T-helper 2 cell treated with Interferon-gamma antibody and Interleukin-4, amounts not matched to agents 5 μg/mL and 100 μg/mL, for 36 hours (primary cell): ENCODE measurements at regions not wholly inside any gene's neighbourhood (a gene's known extent, or its start where the extent isn't known, plus 50 kb on each side); places are given as distances from the start of the nearest gene placed in this dataset.

Source experiments
- DNase-seq: peaks from one replicate; pipeline ENCODE4 v3.0.0; 2021; ENCODE audit warnings: low spot score
- H3K27ac Mint-ChIP-seq: one replicate; pipeline ENCODE4 v1.8.0; 2021; ENCODE audit warnings: mild to moderate bottlenecking, mixed read lengths
- H3K27me3 Mint-ChIP-seq: one replicate; pipeline ENCODE4 v1.8.0; 2021; ENCODE audit warnings: low read depth, mixed read lengths
- H3K36me3 Mint-ChIP-seq: one replicate; pipeline ENCODE4 v1.8.0; 2021; ENCODE audit warnings: low read depth, mixed read lengths
- H3K4me1 Mint-ChIP-seq: one replicate; pipeline ENCODE4 v1.8.0; 2021; ENCODE audit warnings: low read depth, mixed read lengths
- H3K4me3 Mint-ChIP-seq: one replicate; pipeline ENCODE4 v1.8.0; 2022; ENCODE audit warnings: mild to moderate bottlenecking, moderate library complexity, mixed read lengths
- H3K9me3 Mint-ChIP-seq: one replicate; pipeline ENCODE4 v1.8.0; 2021; ENCODE audit warnings: mixed read lengths

DNA sequence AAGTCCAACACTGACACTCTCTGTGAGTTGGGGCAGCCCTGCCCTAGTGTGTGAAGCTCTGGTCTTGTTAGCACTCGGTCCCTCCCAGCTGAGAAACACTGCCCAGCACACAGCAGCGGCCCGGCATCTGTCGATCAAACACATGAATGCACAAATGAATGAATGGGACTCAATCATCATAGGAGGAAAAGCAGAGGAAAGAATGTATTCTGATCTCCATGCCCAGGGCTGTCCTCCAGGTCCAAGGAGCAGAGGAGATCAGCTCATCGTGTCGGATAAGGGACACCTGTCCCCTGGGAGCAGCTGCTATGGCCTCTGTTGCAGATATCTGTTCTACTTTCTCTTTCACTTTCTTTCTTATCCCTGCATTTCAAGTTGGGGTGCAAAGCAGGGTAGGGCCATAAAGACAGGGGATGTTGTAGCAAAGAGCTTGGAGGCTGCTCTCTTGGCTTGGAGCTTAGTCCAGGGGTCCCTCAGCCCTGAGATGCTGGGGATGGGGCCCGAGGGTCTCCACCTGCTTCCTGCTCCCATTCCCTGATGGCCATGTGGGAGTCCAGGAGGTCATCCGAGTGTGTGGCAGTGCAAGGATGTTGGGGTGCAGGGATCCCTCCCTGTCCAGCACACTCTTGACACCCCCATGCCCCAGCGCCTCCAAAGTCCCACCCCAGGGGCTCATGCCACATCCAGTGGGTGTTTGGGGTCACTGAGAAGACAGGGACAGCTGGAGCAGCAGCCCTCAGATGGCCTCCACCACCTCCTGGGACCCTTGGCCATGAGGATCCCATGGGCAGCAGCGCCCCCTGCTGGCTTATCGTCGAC lies 88.2 kb downstream of the IRF8 start:
- no peak overlapping the region for H3K27ac Mint-ChIP-seq
- no peak overlapping the region for H3K4me3 Mint-ChIP-seq
- no peaks in the 10 kb centered on the region for H3K9me3 Mint-ChIP-seq
- H3K27me3 Mint-ChIP-seq = no peaks in the 10 kb centered on the region
- H3K36me3 Mint-ChIP-seq = no peaks in the 10 kb centered on the region
- no peak for DNase-seq
- H3K4me1 Mint-ChIP-seq = peaks cover 18% of the 10 kb centered on the region

DNA sequence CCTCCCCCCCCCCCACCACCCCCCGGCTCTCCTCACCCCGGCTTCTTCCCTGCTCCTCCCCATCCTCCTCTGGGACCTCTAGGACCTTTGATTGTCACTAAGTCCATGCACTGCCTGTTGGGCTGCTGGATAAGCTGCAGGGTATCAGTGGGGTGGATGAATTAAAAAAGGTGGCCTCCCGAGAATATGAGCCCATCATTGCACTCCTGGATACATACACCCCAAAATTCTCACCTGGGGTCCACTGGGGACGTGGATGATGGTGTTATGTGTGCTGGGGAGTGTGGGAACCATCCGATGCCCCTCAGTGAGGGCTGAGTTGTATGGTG lies 88.8 kb downstream of the IRF8 start:
- Mint-ChIP-seq H3K4me3 (no peak overlapping the region), H3K4me1 (peaks cover 18% of the 10 kb centered on the region)

DNA sequence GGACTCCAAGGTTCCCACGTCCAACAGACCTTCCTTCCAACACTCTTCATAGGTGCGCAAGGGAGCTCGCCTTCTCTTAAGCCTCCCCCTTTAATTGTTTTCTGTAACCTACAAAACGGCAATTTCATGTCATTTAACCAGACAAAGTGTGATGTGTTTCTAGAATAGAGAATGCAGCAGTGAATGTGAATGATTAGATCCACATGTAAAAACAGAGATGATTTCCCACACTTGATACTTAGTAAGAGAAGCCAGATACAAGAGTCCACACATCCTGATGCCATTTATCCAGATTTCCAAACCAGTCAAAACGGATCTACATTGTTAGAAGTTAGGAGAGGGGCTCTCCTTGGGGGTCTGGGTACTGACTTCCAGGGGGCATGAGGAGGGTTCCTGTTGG lies 89.3 kb downstream of the IRF8 start:
- Mint-ChIP-seq H3K27me3 (no peaks in the 10 kb centered on the region), H3K9me3 (no peaks in the 10 kb centered on the region), H3K36me3 (no peaks in the 10 kb centered on the region), H3K4me1 (peaks cover 18% of the 10 kb centered on the region), H3K4me3 (no peak overlapping the region), H3K27ac (no peak overlapping the region)
- DNase-seq = no peak

More for the DNA sequence above, 88.8 kb downstream of the IRF8 start:
- Mint-ChIP-seq H3K27me3 (no peaks in the 10 kb centered on the region), H3K9me3 (no peaks in the 10 kb centered on the region), H3K27ac (no peak overlapping the region), H3K36me3 (no peaks in the 10 kb centered on the region)
- no peak for DNase-seq

DNA sequence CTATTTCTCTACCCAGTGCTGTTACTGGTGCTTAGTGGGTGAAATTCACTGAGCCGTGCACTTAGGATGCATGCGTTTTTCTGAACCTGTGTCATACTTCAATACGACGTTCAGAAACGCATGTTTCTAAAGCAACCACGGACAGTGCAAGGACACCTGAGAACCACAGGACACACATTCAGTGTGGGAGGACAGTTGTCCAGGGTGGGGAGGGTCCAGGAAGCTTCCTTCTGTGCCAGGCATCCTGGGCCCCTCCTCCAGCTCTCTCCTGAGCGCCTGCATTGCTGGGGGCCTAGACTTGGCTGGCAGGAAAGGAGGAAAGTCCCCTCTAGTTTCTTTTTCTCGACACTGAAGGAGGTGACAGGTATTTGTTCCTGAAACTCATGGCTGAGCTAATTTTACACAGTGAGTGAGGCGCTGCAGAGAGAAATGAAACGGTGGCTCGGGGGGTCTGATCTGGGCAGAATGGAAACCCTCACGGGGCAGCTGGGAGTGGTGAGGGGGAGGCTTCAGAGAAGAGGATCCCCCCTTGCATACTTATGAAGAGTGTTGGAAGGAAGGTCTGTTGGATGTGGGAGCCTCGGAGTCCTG lies 89.9 kb downstream of the IRF8 start:
- H3K27ac Mint-ChIP-seq = no peak overlapping the region
- peak; percentile 17 for DNase-seq
- peaks cover 18% of the 10 kb centered on the region for H3K4me1 Mint-ChIP-seq
- H3K36me3 Mint-ChIP-seq = no peaks in the 10 kb centered on the region
- no peak overlapping the region for H3K4me3 Mint-ChIP-seq
- H3K27me3 Mint-ChIP-seq = no peaks in the 10 kb centered on the region
- no peaks in the 10 kb centered on the region for H3K9me3 Mint-ChIP-seq

DNA sequence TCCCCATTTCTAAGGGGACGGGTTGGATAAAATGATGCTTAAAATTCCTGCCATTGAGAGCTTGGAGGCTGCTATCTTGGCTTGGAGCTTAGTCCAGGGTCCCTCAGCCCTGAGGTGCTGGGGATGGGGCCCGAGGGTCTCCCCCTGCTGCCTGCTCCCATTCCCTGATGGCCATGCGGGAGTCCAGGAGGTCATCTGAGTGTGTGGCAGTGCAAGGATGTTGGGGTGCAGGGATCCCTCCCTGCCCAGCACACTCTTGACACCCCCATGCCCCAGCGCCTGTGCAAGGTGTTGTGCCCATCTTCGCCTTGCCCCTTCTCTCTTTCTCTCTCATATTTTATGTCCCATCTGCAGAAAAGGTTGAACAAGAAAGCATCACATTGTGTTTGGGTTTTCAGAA lies 90.4 kb downstream of the IRF8 start:
- no peaks in the 10 kb centered on the region for H3K27me3 Mint-ChIP-seq
- H3K4me3 Mint-ChIP-seq = no peak overlapping the region
- no peaks in the 10 kb centered on the region for H3K36me3 Mint-ChIP-seq
- H3K27ac Mint-ChIP-seq = no peak overlapping the region
- H3K4me1 Mint-ChIP-seq = peaks cover 18% of the 10 kb centered on the region
- DNase-seq = no peak
- no peaks in the 10 kb centered on the region for H3K9me3 Mint-ChIP-seq

DNA sequence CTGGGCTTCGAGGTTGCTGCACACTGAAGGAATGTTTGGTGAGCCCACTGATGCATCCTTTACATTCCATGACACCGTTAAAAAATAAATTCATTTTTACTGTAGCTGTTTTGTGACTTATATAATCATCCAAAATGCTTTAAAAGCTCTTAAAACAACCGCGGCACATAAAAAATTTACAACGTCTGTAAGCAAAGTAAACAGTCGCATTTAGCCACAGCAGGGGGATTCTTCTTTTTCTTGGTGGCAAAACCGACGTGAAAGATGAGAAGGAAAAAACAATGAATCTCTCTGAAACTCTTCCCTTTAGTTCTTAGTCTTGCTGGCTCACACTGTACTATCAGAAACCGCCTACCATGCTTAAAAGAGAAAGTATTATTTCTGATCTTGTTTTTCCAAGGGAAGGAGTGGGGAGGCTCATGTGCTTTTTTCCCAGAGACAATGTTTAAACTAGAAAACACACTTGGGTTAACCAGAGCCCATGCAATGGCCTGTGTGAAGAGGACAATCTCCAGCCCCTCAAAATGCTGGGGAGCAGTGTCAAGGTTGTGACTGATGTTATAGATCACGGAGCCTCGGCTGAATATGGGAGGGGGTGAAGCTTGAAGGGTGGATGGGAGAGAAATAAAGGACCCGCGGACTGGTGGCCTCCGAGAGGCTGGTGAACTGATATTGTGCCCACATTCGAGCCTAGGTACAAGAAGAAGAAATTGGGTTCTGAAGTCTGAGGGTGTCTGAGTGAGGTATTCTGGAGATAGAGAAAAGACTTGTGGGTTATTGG lies 91.1 kb downstream of the IRF8 start:
- H3K9me3 Mint-ChIP-seq = no peaks in the 10 kb centered on the region
- peaks cover 18% of the 10 kb centered on the region for H3K4me1 Mint-ChIP-seq
- DNase-seq = no peak
- no peaks in the 10 kb centered on the region for H3K27me3 Mint-ChIP-seq
- no peak overlapping the region for H3K27ac Mint-ChIP-seq
- no peak overlapping the region for H3K4me3 Mint-ChIP-seq
- H3K36me3 Mint-ChIP-seq = no peaks in the 10 kb centered on the region

DNA sequence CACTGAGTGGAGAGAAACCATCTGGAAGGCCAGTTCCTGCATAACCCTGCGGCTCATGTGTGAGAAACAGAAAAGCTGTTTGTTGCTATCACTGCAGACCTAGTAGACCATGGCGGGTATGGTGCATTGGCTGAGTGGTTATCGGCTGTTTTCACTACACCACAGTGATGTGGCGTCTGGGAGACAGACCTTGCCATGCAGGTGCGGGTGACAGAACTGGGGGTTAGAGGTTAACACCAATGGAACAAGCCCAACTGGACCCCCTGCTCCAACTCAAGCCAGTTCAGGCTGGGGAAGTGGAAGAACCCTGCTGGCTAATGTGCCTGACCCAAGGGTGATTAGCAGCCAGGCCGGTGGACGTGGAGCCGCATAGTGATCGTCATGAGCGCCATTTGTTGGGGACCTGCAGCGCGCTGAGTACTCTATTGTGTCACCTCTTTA lies 91.9 kb downstream of the IRF8 start:
- Mint-ChIP-seq H3K36me3 (no peaks in the 10 kb centered on the region), H3K4me1 (peaks cover 25% of the 10 kb centered on the region), H3K4me3 (no peak overlapping the region), H3K9me3 (no peaks in the 10 kb centered on the region), H3K27me3 (no peaks in the 10 kb centered on the region), H3K27ac (no peak overlapping the region)
- no peak for DNase-seq

DNA sequence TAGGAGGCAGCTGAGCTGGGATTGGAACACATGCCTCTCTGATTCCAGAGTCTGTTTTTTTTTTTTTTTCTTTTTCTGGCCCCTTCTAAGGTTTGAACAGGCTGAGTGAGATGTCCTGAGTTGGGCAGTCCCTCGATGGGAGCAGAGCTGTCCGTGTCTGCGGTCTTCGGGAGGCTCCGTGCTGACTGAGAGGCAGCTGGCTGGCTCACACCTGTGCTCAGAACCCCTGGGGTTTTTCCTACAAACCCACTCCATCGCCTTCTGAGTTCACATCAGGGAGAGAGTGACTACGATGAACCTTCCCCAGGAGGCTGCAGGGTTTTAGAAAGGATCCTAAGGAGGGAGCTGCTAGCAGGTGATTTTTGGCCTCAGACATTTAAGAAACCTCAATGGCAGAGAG lies 92.5 kb downstream of the IRF8 start:
- Mint-ChIP-seq H3K27me3 (no peaks in the 10 kb centered on the region), H3K9me3 (no peaks in the 10 kb centered on the region), H3K36me3 (no peaks in the 10 kb centered on the region), H3K4me3 (no peak overlapping the region), H3K4me1 (peaks cover 29% of the 10 kb centered on the region), H3K27ac (no peak overlapping the region)
- DNase-seq = no peak

DNA sequence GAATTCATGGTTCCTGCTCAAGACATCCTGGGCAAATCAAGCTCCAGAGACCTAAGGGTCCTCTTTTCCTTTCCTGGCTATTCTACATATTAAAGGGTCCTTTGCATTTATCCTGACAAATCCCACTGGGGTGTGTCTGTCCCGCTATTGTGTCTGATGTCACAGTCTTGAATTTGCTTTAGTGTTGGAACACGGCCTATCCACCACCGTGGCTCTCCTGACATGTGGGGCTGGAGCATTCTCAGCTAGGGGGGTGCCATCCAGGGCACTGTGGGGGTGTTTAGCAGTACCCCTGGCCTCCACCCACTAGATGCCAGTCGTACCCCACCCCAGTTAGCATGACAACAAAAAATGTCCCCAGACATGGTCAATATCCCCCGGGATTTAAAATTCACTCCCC lies 92.9 kb downstream of the IRF8 start:
- Mint-ChIP-seq H3K27me3 (no peaks in the 10 kb centered on the region), H3K4me3 (no peak overlapping the region), H3K27ac (no peak overlapping the region), H3K36me3 (no peaks in the 10 kb centered on the region), H3K4me1 (peaks cover 27% of the 10 kb centered on the region), H3K9me3 (no peaks in the 10 kb centered on the region)
- no peak for DNase-seq

DNA sequence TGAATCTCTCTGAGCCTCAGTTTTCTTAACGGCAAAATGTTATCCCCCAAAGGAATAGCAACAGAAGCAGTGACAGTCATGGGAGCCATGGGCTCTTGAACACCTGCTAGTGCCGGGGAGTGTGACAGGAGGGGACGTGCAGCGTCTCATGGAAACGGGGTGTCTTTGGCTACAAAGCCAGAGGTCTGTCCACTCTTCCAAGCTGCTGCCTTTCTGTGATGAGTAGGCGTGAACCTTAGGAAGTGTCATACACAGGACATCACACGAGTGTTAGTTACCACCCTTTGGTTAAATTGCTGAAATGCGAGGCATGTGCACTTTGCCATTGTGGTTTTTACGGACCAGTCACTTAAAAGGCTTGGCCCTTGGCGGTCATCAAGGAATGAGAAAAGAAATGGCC lies 93.4 kb downstream of the IRF8 start:
- Mint-ChIP-seq H3K4me3 (no peak overlapping the region), H3K27me3 (no peaks in the 10 kb centered on the region)
- no peak for DNase-seq

DNA sequence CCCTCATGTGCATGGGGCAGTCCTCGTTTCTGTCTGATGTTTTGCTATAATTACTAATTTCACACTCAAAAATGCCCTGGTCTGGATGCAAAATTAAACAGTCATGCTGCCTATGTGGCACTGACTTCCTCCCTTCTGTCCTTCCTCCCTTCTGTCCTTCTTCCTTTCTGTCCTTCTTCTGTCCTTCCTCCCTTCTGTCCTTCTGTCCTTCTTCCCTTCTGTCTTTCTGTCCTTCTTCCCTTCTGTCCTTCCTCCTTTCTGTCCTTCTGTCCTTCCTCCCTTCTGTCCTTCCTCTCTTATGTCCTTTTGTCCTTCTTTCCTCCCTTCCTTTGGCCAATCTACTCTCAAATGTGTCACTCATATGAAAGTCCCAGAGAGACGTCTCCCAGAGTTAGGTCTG lies 93.8 kb downstream of the IRF8 start:
- Mint-ChIP-seq H3K4me3 (no peak overlapping the region), H3K27ac (no peak overlapping the region), H3K36me3 (no peaks in the 10 kb centered on the region), H3K4me1 (peaks cover 23% of the 10 kb centered on the region), H3K27me3 (no peaks in the 10 kb centered on the region), H3K9me3 (no peaks in the 10 kb centered on the region)
- DNase-seq = no peak

More for the DNA sequence above, 93.4 kb downstream of the IRF8 start:
- no peaks in the 10 kb centered on the region for H3K9me3 Mint-ChIP-seq
- H3K4me1 Mint-ChIP-seq = peaks cover 23% of the 10 kb centered on the region
- no peaks in the 10 kb centered on the region for H3K36me3 Mint-ChIP-seq
- no peak overlapping the region for H3K27ac Mint-ChIP-seq

DNA sequence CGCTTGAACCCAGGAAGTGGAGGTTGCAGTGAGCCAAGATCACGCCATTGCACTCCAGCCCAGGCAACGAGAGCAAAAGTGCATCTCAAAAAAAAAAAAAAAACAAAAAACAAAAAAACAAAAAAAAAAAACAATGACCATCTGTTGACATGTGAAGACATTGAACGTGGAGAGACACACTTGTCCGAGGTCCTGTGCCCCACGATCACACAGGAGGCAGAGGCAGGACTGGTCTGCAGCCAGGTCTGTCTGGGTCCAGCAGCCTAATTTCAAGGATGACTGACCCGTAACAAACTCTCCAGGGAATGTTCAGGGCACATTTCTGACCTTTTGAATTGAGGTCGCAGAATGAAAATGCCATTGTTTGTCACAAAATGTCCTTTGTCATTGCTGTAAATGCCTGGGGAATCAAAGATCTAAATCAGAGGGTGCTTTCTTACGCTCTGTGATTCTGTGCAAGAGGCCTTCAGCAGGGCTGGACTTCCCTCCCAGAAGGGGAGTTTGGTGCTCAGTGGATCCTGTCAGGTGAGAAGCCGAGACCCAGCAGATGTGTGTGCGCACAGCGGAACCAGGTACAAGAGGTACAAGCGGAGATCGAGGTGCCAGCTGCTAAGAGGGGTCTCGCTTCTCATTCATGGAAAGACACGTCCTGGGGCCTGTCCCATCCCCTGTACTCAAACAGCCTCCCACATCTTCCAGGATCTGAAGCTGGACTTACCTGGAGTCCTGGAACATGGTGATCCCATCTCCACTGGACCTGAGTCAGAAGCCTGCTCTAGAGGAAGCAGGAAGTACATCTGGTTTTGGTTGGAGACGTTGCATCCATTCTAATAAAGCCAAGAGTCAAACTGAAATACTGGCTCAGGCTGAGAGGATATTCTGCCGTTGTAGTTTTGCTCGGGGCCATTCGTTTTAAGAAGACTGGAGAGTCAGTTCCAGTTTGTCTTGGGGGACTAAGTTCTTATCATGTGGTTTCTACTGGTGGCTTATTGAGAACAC lies 95.8 kb downstream of the IRF8 start:
- no peaks in the 10 kb centered on the region for H3K36me3 Mint-ChIP-seq
- H3K4me3 Mint-ChIP-seq = no peak overlapping the region
- no peak for DNase-seq
- H3K9me3 Mint-ChIP-seq = no peaks in the 10 kb centered on the region
- H3K27ac Mint-ChIP-seq = no peak overlapping the region
- H3K27me3 Mint-ChIP-seq = no peaks in the 10 kb centered on the region
- H3K4me1 Mint-ChIP-seq = peaks cover 23% of the 10 kb centered on the region

DNA sequence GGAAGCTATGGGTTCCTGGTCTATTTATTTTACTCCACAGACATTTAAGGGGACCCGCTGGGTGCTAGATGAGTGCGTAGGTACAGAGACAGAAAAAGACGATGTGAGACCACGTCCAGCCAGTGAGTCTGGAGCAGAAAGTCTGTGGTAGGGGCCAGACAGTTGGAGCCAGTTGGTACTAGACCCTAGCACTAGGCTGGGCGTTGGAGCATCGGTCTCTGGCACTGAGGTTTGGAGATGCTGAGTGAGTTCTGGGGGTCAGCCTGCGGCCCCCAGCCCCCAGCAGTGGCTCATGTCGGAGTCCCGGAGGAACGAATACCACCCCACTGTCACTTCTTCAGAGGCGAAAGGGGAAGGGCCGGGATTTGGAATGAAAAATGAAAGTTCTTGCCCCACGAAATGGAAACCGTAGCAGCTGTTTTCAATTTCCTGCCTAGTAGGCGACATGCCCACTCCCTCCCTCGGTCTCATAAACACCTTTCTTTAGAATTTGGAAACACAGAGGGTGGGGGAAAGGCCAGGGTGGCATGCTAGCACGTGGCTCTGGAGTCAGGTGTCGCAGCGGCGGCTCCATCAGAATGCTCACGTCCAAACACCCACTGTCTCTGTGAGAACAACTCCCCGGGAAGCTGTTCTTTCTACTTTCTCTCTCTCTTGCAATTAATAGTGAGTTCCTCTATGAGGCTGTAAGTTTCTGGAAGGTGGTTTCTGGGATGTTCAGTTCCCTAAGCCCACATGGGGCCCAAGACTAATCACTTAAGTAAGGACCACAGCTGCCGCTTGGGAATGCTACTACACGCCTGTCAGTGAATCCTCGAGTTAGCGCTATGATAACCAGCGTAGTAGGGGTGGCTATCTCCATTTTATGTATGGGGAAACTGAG lies 96.8 kb downstream of the IRF8 start:
- no peak for DNase-seq
- no peaks in the 10 kb centered on the region for H3K36me3 Mint-ChIP-seq
- no peaks in the 10 kb centered on the region for H3K27me3 Mint-ChIP-seq
- H3K9me3 Mint-ChIP-seq = no peaks in the 10 kb centered on the region
- no peak overlapping the region for H3K27ac Mint-ChIP-seq
- peaks cover 19% of the 10 kb centered on the region for H3K4me1 Mint-ChIP-seq
- H3K4me3 Mint-ChIP-seq = peak overlapping the region; percentile 50
